ENCODE measurements at regions not wholly inside any gene's neighbourhood (a gene's known extent, or its start where the extent isn't known, plus 50 kb on each side); places are given as distances from the start of the nearest gene placed in this dataset.

- TF ChIP-seq CTCF (IDR thresholded peaks at IDR 0.05; ENCODE audit: insufficient read depth, low read length, poor library complexity, severe bottlenecking) (no peak), EZH2phosphoT487 (conservative IDR thresholded peaks at IDR 0.05; ENCODE audit: low read length) (no peak)
Observed at GRCh38 chr2:17254421-17254820, 263.8 kb downstream of the RAD51AP2 start.

Measured in SU-DHL-6 (cell line).